DOHH2 (cell line): ENCODE measurements at regions not wholly inside any gene's neighbourhood (a gene's known extent, or its start where the extent isn't known, plus 50 kb on each side); places are given as distances from the start of the nearest gene placed in this dataset.

Experiments
- EZH2phosphoT487 ChIP-seq: fragments of 200-600 bp; sonication (generic); IDR thresholded peaks from 2 replicates; pipeline ENCODE4 v1.6.1; 2017; ENCODE audit warnings: borderline replicate concordance, mild to moderate bottlenecking, antibody characterized with exemption, low read length, moderate library complexity, mixed read lengths
- TF ChIP-seq, protein P1 (sequence below): fragments of 200-600 bp; sonication (generic); IDR thresholded peaks from one replicate; pipeline ENCODE4 v1.5.1; 2014; ENCODE audit warnings: antibody characterized with exemption, mild to moderate bottlenecking, low read depth, low read length; ENCODE audit not compliant: poor library complexity, severe bottlenecking

DNA sequence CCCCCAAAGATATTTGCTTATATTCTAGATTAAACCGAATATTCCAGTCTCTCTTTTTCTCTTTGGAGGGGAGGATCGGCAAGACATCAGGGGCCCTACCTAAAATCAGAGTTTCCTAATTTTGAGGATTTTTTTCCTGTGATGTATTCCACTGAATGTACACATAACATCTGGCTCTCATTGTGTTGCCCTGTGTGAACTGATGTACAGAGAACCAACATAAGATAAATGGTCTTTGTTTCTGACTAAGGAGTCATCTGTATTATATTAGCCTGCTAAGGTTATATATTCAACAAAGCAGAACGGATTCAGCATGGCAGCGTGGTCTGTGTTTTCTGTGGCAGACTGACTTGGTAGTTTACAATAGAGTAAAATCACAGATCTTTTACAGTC, 114.8 kb upstream of the NCAM2 start:
- TF ChIP-seq, protein P1, sequence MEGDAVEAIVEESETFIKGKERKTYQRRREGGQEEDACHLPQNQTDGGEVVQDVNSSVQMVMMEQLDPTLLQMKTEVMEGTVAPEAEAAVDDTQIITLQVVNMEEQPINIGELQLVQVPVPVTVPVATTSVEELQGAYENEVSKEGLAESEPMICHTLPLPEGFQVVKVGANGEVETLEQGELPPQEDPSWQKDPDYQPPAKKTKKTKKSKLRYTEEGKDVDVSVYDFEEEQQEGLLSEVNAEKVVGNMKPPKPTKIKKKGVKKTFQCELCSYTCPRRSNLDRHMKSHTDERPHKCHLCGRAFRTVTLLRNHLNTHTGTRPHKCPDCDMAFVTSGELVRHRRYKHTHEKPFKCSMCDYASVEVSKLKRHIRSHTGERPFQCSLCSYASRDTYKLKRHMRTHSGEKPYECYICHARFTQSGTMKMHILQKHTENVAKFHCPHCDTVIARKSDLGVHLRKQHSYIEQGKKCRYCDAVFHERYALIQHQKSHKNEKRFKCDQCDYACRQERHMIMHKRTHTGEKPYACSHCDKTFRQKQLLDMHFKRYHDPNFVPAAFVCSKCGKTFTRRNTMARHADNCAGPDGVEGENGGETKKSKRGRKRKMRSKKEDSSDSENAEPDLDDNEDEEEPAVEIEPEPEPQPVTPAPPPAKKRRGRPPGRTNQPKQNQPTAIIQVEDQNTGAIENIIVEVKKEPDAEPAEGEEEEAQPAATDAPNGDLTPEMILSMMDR: no peak
- no peak for TF ChIP-seq EZH2phosphoT487
